Astrocyte of the spinal cord (primary cell): ENCODE measurements at regions not wholly inside any gene's neighbourhood (a gene's known extent, or its start where the extent isn't known, plus 50 kb on each side); places are given as distances from the start of the nearest gene placed in this dataset.

ENCODE experiments used
- DNase-seq: peaks from one replicate; pipeline ENCODE4 v3.0.0; 2011; ENCODE audit warnings: low read depth, low spot score
- H3K4me3 ChIP-seq: 2 replicates; pipeline ENCODE4 v1.5.1; 2011; ENCODE audit warnings: low read depth, mild to moderate bottlenecking, low read length, moderate library complexity
- in situ Hi-C: cut with HindIII; loops from 2 replicates; pipeline ENCODE4 v1.10.0; 2017; ENCODE audit warnings: low sequenced_read_pairs
- TF ChIP-seq, protein P1 (sequence below): IDR thresholded peaks from 2 replicates; pipeline ENCODE4 v1.5.1; 2012; ENCODE audit warnings: low read depth, mild to moderate bottlenecking, low read length, inconsistent platforms

DNA sequence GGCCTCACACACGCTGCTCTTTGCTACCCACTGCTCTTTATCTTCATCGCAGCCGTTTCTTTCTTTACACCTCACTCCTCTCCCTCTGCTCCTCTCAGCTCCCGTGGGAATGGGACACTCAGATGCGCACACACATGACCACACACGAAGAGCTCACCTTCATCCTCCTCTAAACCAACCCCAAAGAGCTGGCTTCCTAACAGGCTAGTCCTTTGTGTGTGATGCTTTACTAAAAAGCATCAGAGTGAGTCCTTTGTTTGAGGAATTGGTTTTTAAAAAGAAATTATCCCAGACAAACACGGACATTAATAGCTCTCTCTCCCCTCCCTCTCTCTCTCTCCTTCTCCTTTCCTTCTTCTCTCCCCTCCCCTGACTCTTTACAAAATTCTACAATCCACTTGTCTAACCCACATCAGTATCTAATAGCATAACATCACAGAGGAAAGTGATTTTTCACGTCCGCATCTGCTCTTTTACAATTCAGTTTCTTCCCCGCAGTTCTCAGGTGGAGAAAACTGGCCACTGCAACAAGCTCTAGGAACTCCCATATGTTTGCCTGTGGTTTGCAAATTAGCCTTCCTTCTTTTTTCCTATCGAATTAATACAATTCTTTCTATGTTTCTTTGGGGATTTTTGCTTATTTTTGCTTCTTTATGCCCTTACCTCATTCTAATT, 306.8 kb upstream of the CNR1 start:
- H3K4me3 ChIP-seq = no peak overlapping the region
- in situ Hi-C loops = no loop called here
- TF ChIP-seq, protein P1, sequence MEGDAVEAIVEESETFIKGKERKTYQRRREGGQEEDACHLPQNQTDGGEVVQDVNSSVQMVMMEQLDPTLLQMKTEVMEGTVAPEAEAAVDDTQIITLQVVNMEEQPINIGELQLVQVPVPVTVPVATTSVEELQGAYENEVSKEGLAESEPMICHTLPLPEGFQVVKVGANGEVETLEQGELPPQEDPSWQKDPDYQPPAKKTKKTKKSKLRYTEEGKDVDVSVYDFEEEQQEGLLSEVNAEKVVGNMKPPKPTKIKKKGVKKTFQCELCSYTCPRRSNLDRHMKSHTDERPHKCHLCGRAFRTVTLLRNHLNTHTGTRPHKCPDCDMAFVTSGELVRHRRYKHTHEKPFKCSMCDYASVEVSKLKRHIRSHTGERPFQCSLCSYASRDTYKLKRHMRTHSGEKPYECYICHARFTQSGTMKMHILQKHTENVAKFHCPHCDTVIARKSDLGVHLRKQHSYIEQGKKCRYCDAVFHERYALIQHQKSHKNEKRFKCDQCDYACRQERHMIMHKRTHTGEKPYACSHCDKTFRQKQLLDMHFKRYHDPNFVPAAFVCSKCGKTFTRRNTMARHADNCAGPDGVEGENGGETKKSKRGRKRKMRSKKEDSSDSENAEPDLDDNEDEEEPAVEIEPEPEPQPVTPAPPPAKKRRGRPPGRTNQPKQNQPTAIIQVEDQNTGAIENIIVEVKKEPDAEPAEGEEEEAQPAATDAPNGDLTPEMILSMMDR = no peak
- DNase-seq = no peak

DNA sequence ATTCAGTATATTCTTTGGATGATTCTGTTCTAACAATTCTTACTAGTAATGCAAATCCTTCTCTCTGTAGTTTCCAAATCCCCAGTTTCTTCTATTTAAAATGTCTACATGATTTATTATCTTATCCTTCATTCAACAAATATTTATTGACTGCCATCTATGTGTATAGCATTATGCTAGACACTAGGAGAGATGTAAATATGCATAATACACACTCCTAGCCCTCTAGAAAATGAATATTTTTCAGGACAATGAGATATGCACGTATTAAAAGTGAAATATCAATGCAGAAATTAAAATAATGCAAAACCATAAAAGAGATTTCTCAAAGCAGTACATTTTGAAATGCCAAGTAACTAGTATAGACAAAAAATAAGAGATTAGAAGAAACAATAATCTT, 293.5 kb upstream of the CNR1 start:
- in situ Hi-C loops = no loop called here
- DNase-seq = no peak

DNA sequence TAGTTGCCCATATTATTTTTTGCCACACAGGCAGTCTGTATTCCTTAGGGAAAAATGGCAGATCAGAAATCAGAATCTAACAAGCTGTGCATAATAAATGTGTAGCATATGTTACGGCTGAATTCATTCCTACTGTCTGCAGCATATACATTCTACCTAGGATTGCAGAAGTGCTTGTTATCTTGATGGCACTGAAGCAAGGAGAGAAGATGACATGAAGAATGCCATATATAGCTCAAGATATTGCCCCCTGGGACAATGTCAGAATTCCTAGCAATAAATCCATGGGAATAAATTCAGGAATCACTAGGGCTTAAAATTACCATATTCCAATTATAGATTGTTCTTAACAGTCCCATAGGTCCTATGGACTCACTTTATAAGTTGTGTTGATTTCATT, 293.0 kb upstream of the CNR1 start:
- no peak overlapping the region for H3K4me3 ChIP-seq
- TF ChIP-seq, protein P1 = no peak
- DNase-seq = no peak
- in situ Hi-C loops = no loop called here

More for the DNA sequence above, 293.5 kb upstream of the CNR1 start:
- TF ChIP-seq, protein P1 = no peak
- H3K4me3 ChIP-seq = no peak overlapping the region

DNA sequence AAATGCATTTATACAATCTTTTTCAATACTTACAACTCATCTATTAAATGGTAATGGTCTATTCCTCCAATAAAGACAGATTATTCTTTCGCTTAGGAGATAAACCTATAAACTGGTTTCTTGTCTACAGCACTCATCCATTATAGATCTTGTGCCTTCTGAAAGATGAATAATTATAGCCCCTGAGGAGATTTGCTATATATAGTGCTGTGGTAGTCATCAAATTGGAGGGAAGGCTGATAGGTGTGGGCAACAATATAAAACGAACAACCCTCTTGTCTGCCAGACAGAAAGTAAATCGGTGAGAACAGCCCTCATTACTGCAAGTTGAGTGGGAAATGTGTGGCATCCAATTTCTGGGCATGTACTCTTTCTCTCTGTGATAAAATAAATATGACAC, 292.5 kb upstream of the CNR1 start:
- in situ Hi-C loops = no loop called here
- TF ChIP-seq, protein P1 = no peak
- no peak overlapping the region for H3K4me3 ChIP-seq
- no peak for DNase-seq

DNA sequence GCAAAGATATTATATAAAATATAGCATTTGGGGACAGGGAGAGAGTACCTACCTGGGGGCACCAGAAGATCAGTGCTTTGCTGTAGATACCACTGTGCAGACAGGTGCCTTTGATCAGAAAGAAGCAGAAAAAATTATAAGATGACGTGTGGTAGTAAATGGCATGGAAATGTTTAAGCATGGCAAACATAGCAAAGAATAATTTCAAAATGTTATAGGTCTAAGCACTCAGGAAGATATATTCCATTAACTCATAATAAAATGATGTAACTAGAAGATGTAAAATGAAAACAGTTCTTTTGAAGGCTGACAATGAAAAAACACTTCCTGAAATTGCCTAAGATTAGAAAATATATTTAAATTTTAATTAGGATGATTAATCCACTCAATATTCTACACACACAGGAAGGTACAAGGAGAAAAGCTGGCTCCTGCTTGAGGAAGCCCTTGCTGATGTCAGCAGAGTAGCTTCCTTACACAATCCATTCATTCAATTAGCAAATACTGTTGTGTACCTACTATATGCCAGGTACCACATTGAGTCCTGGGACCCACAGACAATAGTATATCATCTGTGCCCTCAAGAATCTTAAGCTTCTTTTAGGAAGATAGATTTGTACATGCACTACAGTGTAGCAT, 290.2 kb upstream of the CNR1 start:
- in situ Hi-C loops = no loop called here
- DNase-seq = no peak
- TF ChIP-seq, protein P1 = no peak
- H3K4me3 ChIP-seq = no peak overlapping the region

DNA sequence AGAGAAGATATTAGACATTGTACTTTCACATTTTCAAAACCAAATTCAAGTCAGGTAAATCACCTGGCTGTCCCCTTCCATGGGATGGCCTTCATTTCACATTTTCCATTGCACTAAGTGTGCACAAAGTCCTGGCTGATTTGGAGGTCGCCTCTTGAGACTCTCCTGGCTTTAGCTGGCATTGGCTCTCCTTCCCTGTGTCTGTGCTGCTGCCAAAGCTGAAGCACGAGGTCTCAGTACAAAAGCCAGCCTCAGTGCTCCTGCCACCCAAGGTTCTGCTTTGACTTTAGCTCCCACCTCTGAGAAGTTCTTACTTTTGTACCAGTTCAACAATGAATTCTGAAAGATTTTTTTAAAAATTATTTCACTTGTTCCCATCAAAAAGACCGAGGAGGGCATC, 289.2 kb upstream of the CNR1 start:
- TF ChIP-seq, protein P1 = no peak
- H3K4me3 ChIP-seq = no peak overlapping the region
- no peak for DNase-seq
- in situ Hi-C loops = no loop called here
